ENCODE measurements at regions not wholly inside any gene's neighbourhood (a gene's known extent, or its start where the extent isn't known, plus 50 kb on each side); places are given as distances from the start of the nearest gene placed in this dataset.

DNA sequence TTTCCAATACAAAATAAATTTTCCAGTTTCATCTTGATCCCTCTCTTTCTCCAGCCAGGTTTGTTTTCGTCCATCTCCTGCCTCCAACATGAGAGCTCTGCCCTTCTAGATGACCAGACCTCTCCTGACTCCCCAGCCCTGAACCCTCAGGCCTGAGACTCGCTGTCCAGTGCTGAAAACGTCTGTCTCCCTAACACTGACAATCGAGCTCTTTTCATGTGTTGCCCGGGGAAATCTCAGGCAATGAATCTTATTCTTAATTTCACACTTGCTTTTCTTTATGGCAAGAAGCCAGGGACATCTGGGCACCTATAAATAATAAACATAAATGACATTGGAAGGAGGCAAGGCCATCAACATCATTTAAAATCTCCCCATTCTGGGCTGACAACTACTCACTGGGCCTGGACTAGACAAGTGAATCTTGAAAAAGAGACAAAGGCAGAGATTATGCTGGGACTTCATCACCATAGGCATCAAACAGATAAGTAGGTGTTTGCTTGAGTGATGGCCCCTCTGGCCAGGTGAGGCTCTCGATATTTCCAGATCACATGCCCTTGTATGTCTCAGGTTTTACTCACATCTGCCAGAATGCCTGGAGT lies 274.5 kb upstream of the B3GAT1 start:
- DNase-seq (ENCODE audit: low read depth) = no peak

DNA sequence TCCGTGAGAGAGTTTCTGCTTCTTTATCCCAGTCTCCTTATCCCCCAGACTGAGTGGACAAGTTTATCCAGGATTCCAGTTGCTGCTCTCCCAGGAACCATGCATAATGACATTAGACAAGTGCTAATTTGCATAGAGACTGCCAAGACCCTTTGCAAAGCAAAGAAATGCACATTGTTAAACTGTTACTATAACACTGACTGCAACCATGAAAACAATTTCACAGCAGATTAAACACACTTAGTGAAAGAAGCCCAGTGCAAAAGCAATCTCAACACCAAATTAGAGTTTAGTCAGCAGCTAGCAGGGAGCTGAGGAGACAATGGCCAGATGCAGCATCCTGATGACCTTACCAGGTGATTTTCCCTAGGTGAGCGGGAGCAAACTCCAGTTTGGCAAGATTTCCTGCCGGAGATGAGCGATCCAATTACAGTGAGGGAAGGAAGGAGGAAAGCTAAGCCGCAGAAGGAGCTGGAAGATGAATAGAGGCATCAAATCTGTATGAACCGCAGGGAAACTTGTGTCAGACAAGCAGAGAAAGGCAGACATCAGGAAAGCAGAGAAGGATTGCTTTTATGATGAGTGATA lies 273.8 kb upstream of the B3GAT1 start:
- no peak for DNase-seq (ENCODE audit: low read depth)

DNA sequence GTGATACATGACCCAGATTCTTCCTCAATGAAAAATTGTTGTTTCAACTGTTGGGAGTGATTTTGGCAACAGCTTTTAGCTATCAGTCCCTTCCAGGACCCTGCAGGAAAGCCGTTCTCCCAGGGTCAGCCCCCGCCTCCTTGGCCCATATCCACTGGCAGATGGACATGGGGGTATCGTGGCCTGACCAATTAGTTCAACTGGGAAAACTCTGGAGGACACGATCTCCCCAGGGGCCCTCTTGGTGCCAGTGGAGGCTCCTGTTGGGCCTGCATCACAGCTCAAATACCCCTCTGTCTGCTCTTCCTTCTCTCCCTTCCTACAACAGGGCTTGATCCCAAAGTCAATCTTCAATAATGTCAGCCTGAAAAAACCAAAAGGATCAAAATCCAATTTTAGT lies 272.5 kb upstream of the B3GAT1 start:
- no peak for DNase-seq (ENCODE audit: low read depth)

DNA sequence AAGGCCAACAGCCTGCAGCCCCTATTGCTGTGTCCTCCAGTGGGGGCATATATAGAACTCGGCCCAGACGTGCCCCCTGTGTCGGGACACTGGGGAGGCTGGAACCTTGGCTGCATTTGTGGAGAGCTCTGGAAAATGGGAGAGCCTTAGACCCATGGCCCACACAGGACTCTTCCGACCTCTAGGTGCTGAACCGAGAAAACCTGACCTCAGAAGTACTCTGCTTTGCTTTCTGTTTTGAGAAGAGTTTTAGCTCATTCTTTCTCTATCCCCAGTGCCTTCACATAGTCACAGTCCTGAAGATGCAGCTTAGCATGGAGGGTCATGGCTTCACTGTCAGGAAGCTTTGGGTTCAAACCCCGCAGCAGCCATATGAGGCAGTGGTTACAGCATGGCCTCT lies 271.8 kb upstream of the B3GAT1 start:
- DNase-seq (ENCODE audit: low read depth) = no peak

DNA sequence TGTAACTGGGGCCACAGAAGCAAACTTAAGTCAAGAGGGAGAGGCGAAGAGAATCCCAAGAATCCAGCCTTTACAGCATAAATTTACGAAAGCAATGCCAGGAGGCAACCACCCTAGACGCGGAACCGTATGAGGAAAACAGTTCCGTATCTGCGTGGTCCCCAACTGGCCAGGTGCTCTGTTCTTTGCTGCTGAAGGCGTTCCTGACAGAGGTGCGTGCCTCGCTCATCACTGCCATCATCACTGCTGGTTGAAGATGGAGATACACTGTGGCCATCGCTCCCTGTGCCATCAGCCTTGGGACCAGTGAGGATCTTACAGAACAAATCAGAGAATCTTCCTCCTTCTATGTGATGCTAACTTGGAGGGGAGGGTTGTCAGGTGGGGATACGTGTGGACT lies 270.5 kb upstream of the B3GAT1 start:
- DNase-seq (ENCODE audit: low read depth) = no peak

DNA sequence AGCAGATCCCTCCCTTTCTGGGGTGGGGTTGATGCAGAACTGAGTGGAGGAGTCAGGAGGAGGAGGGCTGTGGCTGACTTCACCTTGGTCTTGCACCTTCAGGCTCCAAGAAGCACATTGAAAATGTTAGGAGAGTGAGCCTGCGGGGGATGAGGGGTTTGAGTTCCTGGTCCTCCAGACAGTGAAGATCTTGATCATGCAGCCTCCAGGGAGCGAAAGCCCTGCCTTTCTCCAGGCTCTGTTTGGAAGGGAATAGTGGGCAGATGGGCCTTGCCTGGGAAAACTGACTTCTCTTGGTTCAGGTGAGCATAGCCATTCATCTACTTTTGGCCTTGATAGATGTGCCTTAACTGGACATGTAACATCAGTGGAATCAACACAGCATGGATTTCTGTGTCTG lies 267.6 kb upstream of the B3GAT1 start:
- no peak for DNase-seq (ENCODE audit: low read depth)

DNA sequence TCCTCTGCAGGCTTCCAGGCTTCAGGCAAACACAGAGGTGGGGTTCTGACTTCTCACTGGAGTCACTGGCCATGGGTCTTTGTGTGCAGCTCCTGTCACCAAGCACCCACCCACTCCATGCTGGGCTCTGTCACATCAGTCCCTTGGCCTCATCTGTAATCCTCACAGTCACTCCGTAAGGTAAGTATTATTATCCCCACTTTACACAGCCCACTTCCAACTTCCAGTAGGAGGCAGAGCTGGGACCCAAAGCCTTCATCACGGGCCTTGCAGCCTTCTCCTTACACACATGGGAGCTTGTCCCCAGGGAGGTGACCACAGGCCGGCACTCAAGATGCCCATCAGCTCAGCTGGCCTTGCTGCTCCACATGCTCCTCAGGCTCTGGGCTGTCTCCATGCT lies 266.7 kb upstream of the B3GAT1 start:
- no peak for DNase-seq (ENCODE audit: low read depth)

DNA sequence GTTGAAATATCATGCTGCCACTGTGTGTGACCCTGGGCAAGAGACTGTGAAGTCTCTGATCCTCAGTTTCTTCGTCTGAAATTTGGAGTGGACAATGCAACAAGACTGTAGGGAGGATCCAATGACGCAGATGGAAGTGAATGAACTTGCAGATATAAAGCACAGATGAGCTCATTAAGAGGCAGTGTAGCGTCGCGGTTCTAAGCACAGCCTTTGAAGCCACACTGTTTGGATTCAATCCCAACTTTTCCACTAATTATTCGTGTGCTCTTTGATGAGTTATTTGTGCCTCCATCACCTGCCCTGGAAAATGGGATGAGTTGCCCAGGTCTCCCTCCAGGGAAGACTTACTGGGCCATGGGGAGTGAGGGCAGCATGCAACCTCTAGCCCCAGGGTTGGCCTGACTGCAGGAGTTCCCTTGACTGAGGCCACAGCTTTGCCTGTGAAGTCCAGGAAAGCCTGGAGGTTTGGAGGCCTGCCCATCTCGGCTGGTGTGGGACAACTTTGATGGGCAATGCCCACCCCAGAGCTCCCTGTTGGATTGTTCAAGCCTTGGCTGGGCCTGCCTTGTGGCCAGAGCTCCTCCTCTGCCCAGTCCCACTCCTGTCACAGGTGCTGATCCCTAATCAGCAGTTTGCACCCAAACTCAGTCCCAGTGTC lies 266.0 kb upstream of the B3GAT1 start:
- DNase-seq (ENCODE audit: low read depth) = no peak

DNA sequence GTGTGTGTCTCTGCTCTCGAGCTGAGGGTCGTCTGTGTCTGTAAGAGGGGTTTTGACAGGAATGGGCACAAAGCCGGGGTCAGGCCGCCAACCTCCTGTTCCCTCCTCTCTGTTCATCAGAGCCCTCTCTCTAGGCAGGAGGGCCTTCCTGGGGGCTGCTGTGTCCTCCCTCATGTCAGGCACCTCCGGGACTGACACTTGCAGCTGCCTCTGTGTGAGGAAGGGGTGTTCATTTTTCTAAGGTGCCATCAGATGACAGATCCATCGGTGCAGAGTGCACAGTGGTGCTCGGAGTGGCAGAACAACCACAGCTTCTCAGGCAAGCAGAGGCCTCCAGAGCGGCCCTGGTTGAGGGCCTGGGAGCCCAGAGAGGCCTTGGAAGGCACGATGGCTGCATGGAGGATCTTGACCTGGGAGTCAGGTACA lies 265.4 kb upstream of the B3GAT1 start:
- no peak for DNase-seq (ENCODE audit: low read depth)

DNA sequence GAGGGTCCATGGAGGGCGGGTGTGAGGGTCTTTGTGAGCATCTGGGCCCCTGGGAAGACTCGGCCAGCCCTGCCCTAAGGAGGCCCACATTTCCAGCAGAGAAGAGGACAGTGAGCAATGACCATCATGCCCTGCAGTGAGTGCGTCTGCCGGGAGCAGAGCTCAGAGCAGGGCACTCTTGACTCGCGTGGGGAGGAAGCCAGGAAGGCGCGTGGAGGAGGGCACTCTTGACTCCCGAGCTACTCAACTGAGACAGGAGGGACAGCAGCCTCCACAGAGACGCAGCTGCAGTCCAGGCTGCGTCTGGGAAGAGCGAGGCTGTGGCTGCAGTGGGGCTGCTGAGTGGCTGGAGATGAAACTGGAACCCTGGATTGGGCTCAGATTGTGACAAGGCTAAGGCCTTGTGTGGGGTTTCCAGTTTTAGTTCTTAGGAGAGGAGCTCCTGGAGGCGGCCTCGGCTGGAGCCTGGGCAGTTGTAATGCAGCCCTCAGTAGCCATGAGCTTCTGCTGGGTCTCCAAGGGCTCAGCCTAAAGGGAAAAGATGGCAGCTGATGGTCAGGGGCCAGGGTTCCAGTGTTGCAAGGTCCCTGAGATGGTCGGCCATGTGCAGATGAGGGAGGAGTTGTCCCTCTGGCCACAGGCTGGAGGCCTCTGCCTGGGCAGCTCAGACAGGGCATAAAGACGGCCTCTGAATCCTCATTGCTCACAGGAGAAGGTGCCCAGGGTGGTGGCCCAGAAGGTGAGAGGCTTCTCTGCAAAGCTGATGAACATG lies 264.7 kb upstream of the B3GAT1 start:
- no peak for DNase-seq (ENCODE audit: low read depth)

DNA sequence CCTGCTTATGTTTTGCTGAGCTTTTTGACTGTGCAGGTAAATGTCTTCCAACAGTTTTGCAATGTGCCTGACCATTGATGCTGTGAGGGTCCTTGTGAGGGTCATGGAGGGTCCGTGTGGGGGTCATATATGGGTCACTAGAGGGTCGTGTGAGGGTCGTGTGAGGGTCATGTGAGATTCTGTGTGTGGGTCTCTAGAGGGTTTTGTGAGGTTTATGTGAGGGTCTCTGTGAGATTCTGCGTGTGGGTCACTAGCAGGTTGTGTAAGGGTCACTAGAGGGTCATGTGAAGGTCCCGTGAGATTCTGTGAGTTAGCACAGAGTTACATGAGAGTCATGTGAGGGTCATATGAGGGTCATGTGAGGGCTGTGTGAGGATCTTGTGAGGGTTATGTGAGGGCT lies 263.9 kb upstream of the B3GAT1 start:
- DNase-seq (ENCODE audit: low read depth) = no peak

DNA sequence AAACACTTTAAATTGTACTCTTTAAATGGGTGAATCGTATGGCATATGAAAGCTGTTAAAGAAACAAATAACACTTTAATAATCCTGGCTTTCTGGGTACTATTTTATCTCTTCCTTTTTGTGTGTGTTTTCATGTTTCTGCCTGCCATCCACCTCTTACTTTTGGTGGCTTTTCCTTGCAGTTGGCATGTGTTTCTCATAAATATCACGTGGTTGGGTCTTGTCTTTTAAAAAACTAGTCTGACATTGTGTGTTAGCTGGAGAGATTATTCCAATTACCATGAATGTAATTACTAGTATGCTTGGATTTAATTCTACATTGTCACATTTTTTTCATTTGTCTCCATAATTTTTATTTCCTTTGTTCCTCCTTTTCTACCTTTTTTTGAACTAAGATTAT lies 262.9 kb upstream of the B3GAT1 start:
- DNase-seq (ENCODE audit: low read depth) = no peak

DNA sequence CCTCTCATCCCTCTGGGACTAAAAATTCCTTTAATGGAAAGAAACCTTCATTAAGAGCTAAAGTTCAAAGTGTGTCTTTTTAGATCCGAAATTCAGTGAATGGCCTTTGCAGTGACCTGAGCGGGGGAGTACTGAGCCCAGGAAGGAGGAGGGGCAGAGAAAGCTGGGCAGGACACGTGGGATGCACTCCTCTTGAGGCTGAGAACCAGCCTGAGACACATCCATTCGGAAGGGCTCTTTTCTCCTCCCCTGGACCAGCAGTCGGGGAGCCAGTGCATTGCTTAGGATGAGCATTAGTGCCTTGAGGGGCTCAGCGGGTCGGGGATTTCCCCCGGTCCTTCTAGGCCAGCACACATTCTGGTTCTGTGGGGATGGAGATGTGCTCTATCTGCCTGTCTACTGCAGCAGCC lies 258.9 kb upstream of the B3GAT1 start:
- no peak for DNase-seq (ENCODE audit: low read depth)

DNA sequence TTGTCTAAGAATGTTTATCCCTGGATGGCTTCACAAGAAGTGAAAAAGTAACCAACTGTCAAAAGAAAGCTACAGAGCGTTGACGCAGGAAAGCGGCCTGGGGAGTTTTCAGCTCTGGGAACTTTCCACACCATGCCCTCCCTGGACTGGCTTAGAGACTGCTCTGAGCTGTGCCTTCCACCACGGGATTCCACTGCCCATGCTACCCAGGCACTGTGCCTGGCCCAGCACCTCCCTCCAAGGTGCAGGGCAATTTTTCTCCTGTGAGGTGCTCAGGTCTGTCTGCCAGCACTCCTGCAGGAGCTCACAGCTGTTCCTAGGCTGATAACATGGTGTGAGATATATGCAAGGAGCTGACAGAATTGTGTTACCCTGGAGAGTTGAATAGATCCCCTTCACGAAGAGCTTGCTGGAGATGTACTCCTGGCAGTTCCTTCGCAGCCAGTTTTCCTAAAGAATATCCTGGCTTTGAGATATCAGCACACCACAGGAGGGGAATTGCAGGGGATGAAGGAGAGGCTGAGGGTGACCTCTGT lies 258.3 kb upstream of the B3GAT1 start:
- DNase-seq (ENCODE audit: low read depth) = no peak

DNA sequence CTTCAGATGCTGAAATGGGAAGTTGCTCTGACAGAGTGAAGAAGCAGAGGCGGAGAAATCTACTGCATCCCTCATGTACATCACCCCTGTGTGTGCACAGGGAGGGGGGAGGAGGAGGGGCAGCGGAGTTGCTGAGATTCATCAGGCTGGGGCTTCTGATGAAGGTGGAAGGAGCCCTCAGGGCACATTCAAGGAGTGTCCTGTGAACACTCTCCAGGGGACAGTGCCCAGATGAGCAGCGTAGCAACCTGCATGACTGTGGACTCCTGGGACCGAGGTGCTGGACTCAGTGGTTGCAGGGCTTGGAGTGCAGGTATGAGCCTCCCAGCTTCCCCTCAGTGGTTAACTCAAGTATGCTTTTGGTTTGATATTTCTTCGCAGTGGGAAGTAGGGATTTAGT lies 257.8 kb upstream of the B3GAT1 start:
- DNase-seq (ENCODE audit: low read depth) = no peak

DNA sequence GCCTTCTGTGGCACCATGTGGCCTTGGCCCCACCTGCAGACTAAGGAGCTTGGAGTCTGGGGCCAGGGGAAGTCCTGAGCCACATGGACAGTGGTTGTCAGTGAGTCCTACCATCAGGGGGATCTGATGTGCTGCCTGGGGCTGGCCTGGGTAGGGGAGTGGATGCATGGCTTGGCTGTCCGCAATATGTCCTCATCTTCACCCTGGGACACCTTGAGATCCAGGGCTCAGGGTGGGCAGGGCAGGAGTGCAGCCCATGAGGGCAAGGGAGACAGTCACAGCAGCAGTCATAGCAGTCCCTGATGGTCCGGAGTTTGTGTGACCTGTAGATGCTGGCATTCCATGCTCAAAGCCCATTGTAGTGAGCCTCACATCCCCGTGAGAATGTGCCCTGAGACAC lies 256.8 kb upstream of the B3GAT1 start:
- DNase-seq (ENCODE audit: low read depth) = no peak

DNA sequence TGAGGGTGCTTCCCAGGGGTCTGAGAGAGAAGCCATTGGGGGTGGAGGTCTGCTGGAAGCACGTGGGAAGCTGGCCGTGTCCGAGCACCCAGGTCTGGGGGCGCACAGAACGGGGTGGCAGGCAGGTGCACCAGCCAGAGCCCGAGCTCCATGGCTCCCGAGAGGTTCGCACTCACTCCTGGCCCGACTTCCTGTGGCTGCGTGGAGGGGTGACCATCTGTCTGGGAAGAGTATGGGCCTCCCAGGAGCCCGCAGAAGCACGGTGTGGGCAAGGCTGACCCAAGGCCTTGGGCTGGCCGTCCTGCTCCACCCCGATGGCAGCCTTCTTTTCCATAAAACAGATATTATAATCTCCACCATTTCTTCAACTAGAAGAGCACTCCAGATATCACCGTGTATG lies 256.0 kb upstream of the B3GAT1 start:
- no peak for DNase-seq (ENCODE audit: low read depth)

DNA sequence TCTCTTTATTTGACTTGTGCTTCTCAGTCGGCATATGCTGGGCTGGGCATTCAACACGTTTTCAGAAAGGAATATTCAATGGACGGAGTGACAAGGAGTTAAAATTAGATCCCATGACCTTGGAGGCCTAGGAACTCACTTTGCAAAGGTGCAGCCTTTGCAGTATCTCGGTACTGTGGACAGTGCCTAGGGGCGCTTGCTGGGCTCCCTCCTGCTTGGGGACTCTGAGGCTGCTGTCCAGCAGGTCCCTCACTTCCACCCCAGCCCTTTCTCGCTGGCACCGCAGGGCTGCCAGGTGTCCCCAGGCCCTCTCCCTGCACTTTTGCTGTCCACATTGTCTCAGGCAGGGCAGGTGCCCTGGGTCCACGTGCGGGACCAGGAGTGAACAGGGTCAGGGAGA lies 255.5 kb upstream of the B3GAT1 start:
- no peak for DNase-seq (ENCODE audit: low read depth)

DNA sequence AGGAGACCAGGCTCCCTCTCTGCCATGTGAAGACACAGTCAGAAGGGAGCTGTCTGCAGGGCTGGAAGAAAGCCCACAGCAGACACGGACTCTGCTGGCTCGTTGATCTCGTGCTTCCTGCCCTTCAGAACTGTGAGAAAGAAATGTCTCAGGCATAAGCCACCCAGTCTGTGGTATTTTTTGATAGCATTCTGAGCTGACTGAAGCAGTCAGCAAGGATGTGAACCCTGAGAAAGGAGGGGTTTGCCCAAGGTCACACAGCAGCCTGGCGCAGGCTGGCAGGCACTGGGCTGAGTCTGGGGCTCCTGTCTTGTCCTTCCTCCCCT lies 255.1 kb upstream of the B3GAT1 start:
- no peak for DNase-seq (ENCODE audit: low read depth)

DNA sequence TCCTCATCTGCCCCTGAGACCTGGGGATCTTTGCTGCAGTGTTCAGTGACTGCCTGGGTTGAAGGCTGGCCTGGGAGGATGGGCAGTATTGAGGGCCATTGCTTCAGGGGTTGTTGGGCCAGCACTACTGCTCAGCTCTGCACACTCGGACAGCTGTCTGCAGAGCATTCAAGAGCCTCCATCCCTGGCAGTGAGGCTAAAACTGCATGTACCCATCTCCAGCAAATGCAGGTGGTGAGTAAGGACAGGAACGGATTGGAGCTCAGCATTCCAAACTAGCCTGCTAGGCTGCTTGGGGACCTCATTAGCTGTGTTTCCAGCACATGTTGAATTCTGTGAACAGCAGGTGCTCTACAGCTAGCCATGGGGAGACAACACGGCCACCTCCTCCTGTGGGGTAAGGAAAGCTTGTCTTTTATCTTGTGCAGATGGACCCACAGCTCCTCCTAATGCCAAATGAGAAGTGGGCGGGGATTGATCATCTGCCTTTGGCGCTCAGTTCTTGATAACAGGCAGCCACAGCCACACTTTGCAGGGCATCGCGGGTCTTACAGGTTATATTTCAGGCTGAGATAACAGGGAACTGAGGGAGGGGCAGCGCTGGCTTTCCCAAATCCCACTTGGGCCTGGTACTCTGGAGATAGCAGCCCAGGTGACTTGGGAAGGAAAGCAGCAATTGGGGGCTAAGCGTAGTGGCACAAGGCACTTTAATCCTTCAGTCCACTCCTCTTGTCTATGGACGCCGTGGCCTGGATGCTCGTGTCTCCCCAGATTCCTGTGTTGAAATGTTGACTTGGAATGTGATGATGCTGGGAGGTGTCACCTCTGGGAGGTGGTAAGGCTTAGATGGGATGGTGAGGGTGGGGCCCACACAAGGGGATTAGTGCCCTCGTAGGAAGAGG lies 254.5 kb upstream of the B3GAT1 start:
- no peak for DNase-seq (ENCODE audit: low read depth)

DNA sequence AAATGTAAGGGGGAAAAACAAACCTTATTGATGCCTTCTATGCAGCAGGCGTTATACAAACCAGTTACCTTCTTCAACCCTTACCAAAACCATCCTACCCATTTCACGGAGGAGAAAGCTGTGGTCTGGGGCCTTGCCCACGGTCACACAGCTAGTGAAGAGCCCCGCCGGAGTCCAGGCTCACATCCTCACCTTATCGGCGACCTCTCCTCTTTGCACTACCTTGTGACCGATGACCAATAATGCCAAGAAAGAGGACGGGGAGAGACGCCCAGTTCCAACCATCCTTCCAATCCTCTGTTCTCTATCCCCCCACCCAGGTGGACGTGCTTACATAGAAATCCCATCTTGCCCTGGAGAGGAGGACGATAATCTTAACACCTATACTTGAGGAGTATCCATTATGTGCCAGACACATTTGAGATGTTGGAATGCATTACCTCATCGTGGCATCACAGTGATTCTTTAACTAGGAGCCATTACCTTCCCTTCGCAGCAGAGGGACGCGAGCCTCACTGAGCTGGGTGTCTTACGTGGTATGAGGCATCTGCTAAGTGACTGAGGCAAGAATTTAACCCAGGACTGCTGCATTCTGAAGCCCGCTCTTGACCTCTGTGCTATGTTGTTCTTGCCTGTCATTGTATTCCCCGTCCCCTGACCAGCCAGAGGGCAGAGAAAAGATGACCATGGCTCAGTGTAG lies 253.7 kb upstream of the B3GAT1 start:
- no peak for DNase-seq (ENCODE audit: low read depth)

DNA sequence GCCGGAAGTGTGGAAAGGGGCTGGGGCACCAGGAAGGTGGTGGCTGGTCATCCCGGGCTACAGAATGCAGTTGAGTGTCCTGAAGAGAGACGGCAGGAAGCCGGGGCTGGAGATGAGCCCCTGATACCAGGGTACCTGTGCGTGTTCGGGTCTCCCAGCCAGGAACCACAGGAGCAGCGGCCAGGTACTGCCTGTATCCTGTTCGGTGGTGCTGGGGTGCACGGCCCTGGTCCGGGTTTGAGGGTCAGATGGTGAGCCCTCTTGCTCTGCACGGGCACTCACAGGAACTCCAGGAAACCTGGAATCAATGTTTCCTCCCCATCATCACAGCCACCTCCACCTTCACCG lies 253.1 kb upstream of the B3GAT1 start:
- DNase-seq (ENCODE audit: low read depth) = no peak

Measured in fibroblast of the conjunctiva (primary cell).